RCC 7860 (cell line): ENCODE measurements at regions not wholly inside any gene's neighbourhood (a gene's known extent, or its start where the extent isn't known, plus 50 kb on each side); places are given as distances from the start of the nearest gene placed in this dataset.

Source experiments
- DNase-seq: peaks from one replicate; pipeline ENCODE4 v3.0.0-alpha.2; 2015; ENCODE audit warnings: low spot score
- FAIRE-seq: peaks from 2 replicates; lab custom pipeline; 2012; peaks lifted over from hg19 to GRCh38; lab: Jason Lieb, UNC

DNA sequence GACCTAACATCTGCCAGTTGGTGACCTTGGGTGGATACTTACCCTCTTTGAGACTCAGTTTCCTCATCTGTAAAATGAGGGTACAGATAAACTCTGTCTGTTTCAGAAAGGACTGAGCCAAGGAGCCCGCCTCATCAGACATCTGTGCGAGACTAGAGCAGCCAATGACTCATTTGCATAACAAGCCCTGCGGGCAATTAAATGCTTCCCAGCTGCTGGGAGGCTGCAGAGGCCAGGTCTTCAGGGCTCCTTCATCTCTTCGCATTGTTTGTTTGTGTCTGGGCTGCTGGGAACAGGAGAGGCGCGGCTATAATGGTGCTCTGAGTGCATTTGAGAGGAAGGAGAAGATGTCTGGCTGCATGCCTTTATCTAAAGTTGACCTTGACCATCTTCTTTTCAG lies 85.0 kb downstream of the ADRA2C start:
- FAIRE-seq (no peak), DNase-seq (no peak)

DNA sequence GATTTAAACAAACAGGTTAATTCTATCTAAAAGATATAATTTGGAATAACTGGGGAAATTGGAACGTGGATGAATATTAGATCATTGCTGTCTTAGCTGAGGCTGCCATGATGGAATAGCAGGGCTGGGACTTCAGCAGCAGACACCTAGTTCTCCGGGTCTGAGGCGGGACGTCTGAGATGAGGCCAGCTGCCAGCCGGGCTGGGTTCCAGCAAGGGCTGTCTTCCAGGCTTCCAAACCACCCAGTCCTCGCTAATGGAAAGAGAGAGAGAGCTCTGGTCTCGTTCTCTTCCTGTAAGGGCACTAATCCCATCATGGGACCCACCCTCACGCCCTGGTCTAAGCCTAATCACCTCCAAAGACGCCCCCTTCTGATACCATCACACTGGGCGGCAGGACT lies 85.7 kb downstream of the ADRA2C start:
- FAIRE-seq (no peak), DNase-seq (no peak)

DNA sequence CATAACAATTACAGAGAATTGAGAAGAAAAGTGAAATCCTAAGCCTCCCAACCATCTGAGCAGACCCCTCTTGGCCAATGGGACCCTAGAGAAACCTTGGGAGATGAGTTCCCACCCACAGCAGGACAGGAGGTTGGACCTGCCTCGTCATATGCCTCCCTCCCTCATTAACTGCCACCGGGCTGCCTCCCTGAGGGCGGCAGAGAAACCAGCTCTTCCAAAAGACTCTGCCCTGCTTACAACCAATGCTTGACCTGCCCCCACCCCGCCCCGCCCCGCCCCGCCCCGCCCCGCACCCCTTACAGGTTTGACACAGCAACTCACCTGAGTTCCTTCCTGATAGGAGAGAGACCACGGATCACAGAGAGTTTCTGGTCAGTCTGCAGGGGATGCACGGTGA lies 86.1 kb downstream of the ADRA2C start:
- DNase-seq (no peak), FAIRE-seq (no peak)

DNA sequence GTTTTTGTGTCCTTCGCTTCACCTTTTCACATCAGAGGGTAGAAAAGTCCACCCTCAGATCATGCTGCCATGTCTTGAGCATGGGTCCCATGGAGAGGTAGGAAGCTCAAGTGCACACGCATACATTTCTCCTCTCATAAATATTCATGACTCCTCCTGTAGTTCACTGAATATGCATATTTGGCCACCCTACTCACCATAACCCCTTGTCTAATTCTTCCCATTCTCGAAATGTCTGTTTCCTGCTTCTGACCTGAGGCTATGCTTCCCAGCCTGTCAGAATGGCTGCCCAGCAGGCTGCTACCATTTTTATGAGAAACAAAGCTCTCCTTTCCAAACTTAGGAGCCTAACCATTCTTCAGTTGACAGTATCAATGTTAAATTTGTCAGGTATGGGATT lies 86.5 kb downstream of the ADRA2C start:
- DNase-seq (no peak), FAIRE-seq (no peak)

DNA sequence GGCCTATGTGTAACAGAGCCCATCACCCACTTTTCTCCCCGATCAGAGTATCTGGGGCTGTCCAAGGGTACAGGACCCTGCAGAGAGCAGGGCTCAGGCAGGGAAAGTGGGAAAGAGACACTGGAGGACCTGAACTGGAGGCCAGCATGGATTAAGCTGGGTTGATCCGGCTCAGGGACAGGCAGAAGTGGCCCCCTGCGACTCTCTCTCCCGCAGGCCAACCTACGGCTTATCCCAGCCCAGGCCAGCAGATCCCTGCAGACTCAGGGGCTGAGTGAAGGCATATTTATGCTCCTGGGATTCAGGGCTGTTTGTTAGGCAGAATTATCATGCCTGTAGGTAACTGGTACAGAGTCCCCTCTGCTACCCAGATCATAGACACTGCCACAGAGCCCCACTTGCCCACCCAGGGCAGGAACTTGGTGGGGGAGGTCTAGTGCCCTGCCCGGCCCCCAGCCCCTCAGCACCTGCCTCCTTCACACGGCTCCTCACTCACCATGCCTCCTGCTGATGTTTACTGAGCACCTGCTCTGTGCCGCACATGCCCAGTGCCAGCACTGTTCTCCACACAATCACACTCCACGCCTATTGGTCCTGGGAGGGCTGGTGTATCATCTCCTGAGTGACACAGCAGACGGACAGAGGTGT lies 87.3 kb downstream of the ADRA2C start:
- FAIRE-seq = no peak
- no peak for DNase-seq

DNA sequence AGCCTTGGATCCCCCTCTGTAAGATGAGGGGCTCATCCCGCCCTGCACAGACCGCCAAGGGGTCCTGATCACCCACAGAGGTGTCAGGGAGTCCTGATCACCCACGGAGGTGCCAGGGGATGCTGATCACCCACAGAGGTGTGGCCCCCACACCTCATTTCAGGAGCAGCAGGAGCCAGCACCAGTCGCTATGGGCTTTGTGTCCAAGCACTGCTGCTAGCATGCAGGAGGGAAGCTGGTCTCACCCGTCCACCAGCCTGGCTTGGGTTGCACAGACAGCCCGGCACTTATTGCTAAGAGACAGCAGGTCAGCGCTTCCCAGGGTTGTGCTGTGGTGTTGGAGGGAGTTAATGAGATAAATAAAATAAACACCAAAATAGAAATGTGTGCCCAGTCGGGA lies 88.5 kb downstream of the ADRA2C start:
- FAIRE-seq (no peak), DNase-seq (no peak)

GRCh38 chr4:3855646-3856045 lies 89.5 kb downstream of the ADRA2C start:
- DNase-seq (no peak), FAIRE-seq (no peak)

- FAIRE-seq = no peak
- DNase-seq = no peak
Observed at GRCh38 chr4:3856604-3857204, 90.5 kb downstream of the ADRA2C start.

DNA sequence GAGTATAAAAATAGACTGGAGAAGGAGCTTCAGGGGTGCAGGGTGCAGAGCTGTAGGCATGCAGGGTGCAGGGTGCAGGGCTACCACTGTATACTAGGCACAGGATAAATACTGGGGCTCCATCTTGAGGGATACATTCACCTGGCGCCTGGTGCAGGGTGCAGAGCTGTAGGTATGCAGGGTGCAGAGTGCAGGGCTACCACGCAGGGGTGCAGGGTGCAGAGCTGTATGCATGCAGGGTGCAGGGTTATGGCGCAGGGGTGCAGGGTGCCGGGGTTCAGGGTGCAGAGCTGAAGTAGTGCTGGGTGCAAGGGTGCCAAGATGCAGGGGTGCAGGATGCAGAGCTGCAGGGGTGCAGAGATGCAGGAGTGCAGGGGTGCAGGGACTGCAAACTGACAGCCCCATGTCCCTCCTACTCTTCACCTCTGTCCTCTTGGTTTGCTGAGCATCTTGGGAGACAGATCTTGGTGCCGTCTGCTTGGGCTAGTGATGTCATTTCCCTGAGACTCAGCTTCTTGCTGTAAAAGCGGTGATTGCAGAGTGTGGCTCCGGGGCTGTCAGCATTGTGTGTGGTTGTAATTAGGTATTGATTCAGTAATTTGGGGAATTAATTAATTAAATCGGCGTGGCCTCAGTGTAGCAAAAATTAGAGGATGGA lies 91.2 kb downstream of the ADRA2C start:
- DNase-seq (no peak), FAIRE-seq (no peak)

GRCh38 chr4:3858046-3858730 lies 92.0 kb downstream of the ADRA2C start:
- FAIRE-seq (no peak), DNase-seq (no peak)

- FAIRE-seq (no peak), DNase-seq (no peak)
Observed at GRCh38 chr4:3858765-3859388, 92.7 kb downstream of the ADRA2C start.

- no peak for DNase-seq
- FAIRE-seq = no peak
Observed at GRCh38 chr4:3859571-3859970, 93.4 kb downstream of the ADRA2C start.

- DNase-seq (no peak), FAIRE-seq (no peak)
Observed at GRCh38 chr4:3860061-3860912, 94.1 kb downstream of the ADRA2C start.

DNA sequence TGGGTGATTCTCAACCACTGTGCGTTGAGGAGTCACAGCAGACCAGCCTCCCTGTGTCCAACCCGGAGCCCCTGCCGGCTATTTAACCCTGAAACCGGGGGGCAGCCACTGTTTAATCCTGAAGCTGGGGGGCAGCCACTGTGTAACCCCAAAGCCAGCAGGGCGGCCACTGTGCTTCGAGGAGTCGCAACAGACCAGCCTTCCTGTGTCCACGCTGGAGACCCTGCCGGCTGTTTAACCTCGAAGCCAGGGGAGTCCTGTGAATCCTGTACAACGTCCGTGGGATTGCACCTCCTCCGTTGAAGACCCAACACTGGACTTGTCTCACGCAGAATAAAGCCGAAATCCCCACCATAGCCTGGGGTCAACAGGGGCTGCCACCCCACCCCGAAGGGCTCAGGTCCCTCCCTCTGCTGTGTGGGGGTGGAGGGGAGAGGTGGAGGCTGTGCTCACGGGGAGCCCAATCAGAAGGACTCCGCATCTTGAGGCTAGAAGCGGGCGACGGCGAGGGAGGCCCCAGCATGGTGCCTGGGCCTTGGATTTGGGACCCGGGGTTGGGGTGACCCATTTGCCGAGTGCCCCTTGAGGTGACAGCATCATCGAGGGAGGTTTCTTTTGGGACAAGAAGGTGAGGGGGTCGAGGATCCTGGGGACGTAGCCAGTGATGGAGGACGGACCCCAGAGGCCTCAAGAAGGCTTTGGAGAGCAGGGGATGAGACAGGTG lies 94.9 kb downstream of the ADRA2C start:
- no peak for FAIRE-seq

DNA sequence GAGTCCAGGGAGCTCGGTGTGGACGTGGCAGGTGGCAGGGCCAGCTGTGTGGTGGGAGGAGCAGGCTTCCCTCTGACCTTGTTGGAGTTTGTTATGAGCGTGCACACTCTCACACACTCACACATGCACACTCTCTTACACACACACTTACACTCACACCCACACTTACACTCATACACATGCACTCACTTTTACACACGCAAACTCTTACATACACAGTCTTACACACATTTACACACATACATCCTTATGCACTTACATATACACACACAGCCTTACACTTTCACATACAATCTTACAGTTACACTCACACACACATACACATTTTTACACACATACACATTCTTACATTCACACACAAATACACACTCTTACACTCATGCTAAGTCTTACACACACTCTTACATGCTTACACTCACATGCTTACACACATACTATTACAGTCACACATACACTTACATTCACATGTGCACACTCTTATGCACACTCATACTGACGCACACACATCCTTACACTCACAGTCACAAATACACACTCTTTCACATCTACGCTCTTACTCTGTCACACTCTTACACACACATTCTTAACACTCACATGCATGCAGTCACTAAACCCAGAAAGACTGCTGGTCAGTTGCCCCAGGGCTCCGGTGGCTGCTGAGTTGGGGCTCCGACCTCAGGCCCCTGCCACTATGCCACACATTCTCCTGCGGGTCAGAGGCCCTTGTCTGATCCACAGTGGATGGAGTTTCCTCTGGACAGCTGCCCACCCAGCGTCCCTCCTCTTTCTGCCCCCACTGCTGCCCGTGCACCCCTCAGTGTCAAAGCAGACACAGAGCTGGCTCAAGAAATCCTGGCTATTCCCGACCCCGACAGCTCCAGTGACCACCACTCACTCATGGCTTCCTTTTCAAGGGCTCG lies 95.8 kb downstream of the ADRA2C start:
- no peak for FAIRE-seq

More for the DNA sequence above, 94.9 kb downstream of the ADRA2C start:
- no peak for DNase-seq

DNA sequence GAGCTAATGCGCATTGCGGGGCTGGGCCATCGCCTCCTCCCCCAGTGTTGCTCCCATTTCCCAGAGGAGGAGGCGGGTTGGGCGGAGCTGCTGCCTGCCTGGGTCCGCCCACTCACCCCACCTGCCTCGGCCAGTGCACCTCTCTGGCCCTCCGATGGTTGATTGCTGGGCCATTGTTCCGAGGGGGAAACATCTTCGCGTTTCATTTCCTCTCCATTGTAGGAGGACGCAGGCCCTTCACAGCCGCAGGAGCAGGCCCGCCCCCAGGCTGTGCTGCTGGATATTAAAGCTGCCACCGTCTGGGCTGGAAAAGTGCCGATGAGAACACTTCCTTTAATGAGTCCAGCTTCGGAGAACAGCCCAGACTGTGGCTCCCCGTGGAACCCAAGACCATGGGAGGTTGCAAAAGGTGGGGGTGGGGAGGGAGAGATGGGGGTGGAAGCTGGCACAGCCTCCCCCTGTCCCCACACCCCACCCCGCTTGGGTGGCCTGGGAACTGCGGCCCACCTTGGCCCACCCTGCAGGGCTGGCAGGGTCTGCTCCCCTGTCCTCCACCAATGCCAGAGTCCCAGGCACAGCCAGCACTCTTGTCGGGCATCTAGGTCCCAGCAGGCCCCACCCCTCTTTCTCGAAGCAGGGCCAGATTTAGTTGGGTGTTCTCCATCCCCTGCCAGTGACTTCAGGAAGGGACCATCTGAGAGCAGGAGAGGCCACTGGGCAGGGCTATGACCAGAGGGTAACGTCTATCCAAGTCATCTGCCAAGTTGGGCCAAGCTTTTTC lies 96.6 kb downstream of the ADRA2C start:
- FAIRE-seq (no peak), DNase-seq (no peak)

More for the DNA sequence above, 95.8 kb downstream of the ADRA2C start:
- no peak for DNase-seq

GRCh38 chr4:3863841-3864741 lies 97.9 kb downstream of the ADRA2C start:
- no peak for FAIRE-seq

More at GRCh38 chr4:3863841-3864741, 97.9 kb downstream of the ADRA2C start:
- no peak for DNase-seq
